IMR-90 (cell line): ENCODE measurements at regions not wholly inside any gene's neighbourhood (a gene's known extent, or its start where the extent isn't known, plus 50 kb on each side); places are given as distances from the start of the nearest gene placed in this dataset.

Source experiments
- POLR2A ChIP-seq: IDR thresholded peaks from 2 replicates; pipeline ENCODE4 v1.6.1; 2012; ENCODE audit warnings: mild to moderate bottlenecking, low read depth, low read length
- TF ChIP-seq, protein P1 (sequence below): conservative IDR thresholded peaks from 2 replicates; pipeline ENCODE4 v1.5.1; 2012; ENCODE audit warnings: mild to moderate bottlenecking, low read depth, low read length, improper control_type of control experiment

- TF ChIP-seq, protein P1, sequence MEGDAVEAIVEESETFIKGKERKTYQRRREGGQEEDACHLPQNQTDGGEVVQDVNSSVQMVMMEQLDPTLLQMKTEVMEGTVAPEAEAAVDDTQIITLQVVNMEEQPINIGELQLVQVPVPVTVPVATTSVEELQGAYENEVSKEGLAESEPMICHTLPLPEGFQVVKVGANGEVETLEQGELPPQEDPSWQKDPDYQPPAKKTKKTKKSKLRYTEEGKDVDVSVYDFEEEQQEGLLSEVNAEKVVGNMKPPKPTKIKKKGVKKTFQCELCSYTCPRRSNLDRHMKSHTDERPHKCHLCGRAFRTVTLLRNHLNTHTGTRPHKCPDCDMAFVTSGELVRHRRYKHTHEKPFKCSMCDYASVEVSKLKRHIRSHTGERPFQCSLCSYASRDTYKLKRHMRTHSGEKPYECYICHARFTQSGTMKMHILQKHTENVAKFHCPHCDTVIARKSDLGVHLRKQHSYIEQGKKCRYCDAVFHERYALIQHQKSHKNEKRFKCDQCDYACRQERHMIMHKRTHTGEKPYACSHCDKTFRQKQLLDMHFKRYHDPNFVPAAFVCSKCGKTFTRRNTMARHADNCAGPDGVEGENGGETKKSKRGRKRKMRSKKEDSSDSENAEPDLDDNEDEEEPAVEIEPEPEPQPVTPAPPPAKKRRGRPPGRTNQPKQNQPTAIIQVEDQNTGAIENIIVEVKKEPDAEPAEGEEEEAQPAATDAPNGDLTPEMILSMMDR: no peak
- TF ChIP-seq POLR2A: no peak
These were observed 91.9 kb upstream of the LRP1B start for GRCh38 chr2:142222715-142223114.
